22Rv1 (cell line): ENCODE measurements at regions not wholly inside any gene's neighbourhood (a gene's known extent, or its start where the extent isn't known, plus 50 kb on each side); places are given as distances from the start of the nearest gene placed in this dataset.

ENCODE experiments used
- H3K27ac ChIP-seq: fragments of 450-650 bp; 2 replicates; pipeline ENCODE4 v1.5.1; 2017
- ZFX ChIP-seq: fragments of 450-650 bp; IDR thresholded peaks from 2 replicates; pipeline ENCODE4 v1.6.1; 2017; ENCODE audit warnings: antibody characterized with exemption, borderline replicate concordance
- TF ChIP-seq, protein P1 (sequence below): fragments of 450-650 bp; IDR thresholded peaks from 2 replicates; pipeline ENCODE4 v1.5.1; 2017; ENCODE audit warnings: mild to moderate bottlenecking

DNA sequence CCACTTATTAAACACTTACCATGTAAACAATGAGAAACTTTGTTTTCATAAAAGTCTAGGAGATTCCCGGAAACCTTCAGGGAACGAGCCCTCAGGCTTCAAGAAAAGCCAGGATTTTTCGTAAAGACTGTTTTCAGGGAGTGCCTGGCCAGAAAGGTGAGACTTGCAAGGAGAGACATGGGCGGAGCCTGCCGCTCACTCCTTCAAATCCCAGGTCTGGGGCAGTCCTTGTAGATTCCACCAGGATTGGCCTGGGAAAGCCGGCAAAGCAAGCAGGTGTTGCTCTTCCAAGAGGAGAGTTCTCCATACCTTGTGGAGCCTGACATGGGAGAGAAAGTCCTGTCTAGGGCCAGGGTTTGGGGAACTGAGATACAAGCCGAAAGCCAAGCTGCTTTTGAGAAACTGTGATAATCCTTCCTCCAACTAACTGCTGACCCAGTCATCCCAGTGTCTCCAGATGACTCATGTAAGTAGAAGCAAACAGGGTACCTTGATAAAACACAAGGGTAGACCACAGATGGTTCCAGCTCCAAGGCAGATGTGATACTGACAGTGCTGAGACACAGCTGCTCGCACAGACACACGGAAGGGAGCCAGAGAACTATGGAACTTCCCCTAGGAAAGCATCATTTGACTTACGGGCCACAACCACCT, 69.4 kb upstream of the NAA20 start:
- H3K27ac ChIP-seq: no peak overlapping the region
- TF ChIP-seq ZFX: no peak
- TF ChIP-seq, protein P1, sequence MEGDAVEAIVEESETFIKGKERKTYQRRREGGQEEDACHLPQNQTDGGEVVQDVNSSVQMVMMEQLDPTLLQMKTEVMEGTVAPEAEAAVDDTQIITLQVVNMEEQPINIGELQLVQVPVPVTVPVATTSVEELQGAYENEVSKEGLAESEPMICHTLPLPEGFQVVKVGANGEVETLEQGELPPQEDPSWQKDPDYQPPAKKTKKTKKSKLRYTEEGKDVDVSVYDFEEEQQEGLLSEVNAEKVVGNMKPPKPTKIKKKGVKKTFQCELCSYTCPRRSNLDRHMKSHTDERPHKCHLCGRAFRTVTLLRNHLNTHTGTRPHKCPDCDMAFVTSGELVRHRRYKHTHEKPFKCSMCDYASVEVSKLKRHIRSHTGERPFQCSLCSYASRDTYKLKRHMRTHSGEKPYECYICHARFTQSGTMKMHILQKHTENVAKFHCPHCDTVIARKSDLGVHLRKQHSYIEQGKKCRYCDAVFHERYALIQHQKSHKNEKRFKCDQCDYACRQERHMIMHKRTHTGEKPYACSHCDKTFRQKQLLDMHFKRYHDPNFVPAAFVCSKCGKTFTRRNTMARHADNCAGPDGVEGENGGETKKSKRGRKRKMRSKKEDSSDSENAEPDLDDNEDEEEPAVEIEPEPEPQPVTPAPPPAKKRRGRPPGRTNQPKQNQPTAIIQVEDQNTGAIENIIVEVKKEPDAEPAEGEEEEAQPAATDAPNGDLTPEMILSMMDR: no peak

GRCh38 chr20:19949195-19949867, 67.8 kb upstream of the NAA20 start:
- TF ChIP-seq, protein P1: no peak
- no peak for TF ChIP-seq ZFX
- no peak overlapping the region for H3K27ac ChIP-seq

GRCh38 chr20:19950042-19950441, 67.1 kb upstream of the NAA20 start:
- no peak for TF ChIP-seq ZFX
- TF ChIP-seq, protein P1: no peak
- no peak overlapping the region for H3K27ac ChIP-seq

DNA sequence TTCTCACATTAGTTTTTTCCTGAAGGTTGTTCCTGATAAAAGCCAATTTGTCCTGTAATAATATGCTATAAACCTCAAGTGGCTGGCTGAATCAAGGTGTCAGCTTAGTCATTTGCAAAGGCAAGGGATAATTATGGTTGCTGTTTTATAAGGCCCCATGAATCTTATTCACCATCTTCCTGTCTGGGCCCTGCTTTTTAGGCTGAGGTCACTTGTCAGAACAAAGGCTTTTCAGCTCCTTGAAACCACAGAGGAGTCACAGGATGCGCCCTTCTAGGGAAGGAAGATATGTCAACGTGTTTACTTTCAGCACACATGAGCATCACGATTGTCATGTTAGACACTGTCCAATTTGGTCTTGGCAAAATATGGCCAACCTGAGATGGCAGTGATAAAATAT, 64.8 kb upstream of the NAA20 start:
- H3K27ac ChIP-seq: no peak overlapping the region
- TF ChIP-seq ZFX: no peak
- TF ChIP-seq, protein P1: no peak

DNA sequence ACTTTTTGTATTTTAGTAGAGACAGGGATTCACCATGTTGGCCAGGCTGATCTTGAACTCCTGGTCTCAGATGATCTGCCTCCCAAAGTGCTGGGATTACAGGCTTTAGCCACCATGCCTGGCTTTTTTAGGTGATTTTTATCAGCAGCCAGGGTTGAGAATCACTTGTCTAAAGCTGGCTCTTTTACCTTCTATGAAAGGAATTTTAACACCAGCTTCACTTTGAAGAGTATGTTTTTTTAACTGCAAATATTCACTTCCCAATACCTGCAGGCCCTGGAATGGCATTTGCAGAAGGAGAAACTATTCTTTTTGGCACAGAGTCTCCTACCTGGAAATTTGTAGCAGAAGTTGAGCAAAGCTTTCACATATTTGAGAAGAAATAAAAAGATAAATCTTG, 63.6 kb upstream of the NAA20 start:
- H3K27ac ChIP-seq: no peak overlapping the region
- TF ChIP-seq ZFX: no peak
- TF ChIP-seq, protein P1: no peak

DNA sequence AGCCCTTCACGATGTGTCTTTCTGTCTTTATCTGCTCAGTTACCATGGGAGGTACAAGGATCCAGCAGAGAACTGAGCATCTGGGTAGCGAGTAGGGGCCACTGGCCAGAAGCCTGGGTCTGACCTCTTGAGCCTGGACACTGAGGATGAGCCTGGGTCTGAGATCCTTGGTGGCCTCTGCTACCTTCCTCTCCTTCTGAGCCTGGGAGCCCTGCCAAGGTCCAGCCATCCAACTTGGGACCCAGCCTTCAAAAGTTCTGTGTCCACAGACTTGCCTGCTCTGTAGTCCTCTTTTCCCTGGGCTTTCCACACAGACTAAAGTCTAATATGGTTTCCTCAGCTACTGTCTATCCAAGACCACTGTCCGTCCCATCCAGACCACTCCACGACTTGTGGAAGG, 60.2 kb upstream of the NAA20 start:
- no peak for TF ChIP-seq ZFX
- TF ChIP-seq, protein P1: no peak
- no peak overlapping the region for H3K27ac ChIP-seq

DNA sequence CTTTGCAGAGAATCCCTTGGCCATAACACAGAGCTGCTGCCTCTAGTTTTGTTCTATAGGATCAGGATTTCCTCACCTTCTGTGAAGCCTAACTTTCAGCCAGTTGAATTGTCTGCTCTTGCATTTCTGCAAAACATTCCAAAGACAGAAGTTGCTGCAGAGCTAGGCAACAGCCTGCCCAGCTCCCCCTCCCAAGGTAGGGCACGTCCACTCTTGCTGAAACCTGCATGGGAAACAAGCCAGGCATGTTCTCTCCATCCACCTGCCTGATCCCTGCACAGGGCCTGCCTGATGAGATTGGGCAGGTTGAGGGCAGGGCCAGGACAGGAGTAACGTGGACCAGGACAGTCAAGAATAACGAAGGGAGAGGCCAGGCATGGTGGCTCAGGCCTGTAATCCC, 58.9 kb upstream of the NAA20 start:
- no peak overlapping the region for H3K27ac ChIP-seq
- TF ChIP-seq, protein P1: no peak
- no peak for TF ChIP-seq ZFX
